ENCODE measurements at regions not wholly inside any gene's neighbourhood (a gene's known extent, or its start where the extent isn't known, plus 50 kb on each side); places are given as distances from the start of the nearest gene placed in this dataset.

DNA sequence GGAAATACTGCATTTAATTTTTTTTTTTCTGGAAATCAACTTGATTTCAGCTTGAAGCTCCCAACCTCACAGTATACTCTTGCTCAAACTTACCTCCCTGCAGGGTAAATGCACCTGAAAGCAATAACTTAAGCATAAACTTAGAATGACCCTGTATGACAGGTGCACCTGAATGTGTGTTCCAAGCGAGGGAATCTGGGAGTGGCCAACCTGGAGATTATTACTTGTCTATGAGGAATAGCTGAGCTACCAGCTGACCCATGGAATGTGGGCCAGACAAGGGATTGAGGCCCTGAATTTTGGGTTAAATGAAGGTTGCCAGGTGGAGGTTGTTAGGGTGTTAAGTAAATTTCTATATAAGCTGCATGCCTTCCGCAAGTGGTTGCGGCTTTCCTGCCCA is 140.6 kb downstream of the OSTF1 start:
- TF ChIP-seq, protein P1, sequence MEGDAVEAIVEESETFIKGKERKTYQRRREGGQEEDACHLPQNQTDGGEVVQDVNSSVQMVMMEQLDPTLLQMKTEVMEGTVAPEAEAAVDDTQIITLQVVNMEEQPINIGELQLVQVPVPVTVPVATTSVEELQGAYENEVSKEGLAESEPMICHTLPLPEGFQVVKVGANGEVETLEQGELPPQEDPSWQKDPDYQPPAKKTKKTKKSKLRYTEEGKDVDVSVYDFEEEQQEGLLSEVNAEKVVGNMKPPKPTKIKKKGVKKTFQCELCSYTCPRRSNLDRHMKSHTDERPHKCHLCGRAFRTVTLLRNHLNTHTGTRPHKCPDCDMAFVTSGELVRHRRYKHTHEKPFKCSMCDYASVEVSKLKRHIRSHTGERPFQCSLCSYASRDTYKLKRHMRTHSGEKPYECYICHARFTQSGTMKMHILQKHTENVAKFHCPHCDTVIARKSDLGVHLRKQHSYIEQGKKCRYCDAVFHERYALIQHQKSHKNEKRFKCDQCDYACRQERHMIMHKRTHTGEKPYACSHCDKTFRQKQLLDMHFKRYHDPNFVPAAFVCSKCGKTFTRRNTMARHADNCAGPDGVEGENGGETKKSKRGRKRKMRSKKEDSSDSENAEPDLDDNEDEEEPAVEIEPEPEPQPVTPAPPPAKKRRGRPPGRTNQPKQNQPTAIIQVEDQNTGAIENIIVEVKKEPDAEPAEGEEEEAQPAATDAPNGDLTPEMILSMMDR (IDR thresholded peaks at IDR 0.05) = no peak
- no peak for TF ChIP-seq POLR2A (IDR thresholded peaks at IDR 0.05)
